HEK293 (cell line): ENCODE measurements at regions not wholly inside any gene's neighbourhood (a gene's known extent, or its start where the extent isn't known, plus 50 kb on each side); places are given as distances from the start of the nearest gene placed in this dataset.

Experiments
- CTCF ChIA-PET: fragments of 350-600 bp; formaldehyde crosslinking; extraction: SDS; loops from one replicate; lab custom pipeline; 2021; ENCODE audit warnings: antibody characterized with exemption; lab: Yijun Ruan, JAX
- POLR2A ChIA-PET: fragments of 300-600 bp; formaldehyde crosslinking; extraction: SDS; loops from one replicate; lab custom pipeline; 2020; ENCODE audit warnings: antibody characterized with exemption, inconsistent platforms; lab: Yijun Ruan, JAX
- H3K27ac ChIP-seq: fragments of 200-500 bp; sonication (Bioruptor generic); 2 replicates; pipeline ENCODE4 v1.5.1; 2014; ENCODE audit warnings: low read depth, low read length, control low read depth, inconsistent platforms; ENCODE audit errors: extremely low read depth
- H3K36me3 ChIP-seq, 2 experiments: fragments of 200-500 bp in 1 of 2; sonication (Bioruptor generic) in 1 of 2; 1 replicate in 1 of 2; 2 replicates in 1 of 2; pipeline ENCODE4 v1.5.1; 2014 to 2017; ENCODE audit warnings: inconsistent platforms in 2 of 2, low read length in 2 of 2; ENCODE audit not compliant: control insufficient read depth in 2 of 2, insufficient read depth in 1 of 2
- H3K4me1 ChIP-seq: fragments of 200-500 bp; sonication (Bioruptor generic); 2 replicates; pipeline ENCODE4 v1.5.1; 2014; ENCODE audit warnings: mild to moderate bottlenecking, low read length, inconsistent platforms; ENCODE audit not compliant: control insufficient read depth, insufficient read depth
- H3K4me3 ChIP-seq: 2 replicates; pipeline ENCODE4 v1.5.1; 2011; ENCODE audit warnings: low read depth, mild to moderate bottlenecking, control low read depth, low read length, moderate library complexity
- H3K9me3 ChIP-seq: fragments of 200-500 bp; sonication (Bioruptor generic); 2 replicates; pipeline ENCODE4 v1.5.1; 2014; ENCODE audit warnings: low read depth, low read length, inconsistent platforms; ENCODE audit not compliant: control insufficient read depth, insufficient read depth
- REPIN1 ChIP-seq: fragments of 450-650 bp; formaldehyde crosslinking; IDR thresholded peaks from 2 replicates; pipeline ENCODE4 v1.5.1; 2017; ENCODE audit warnings: missing biosample characterization, missing genetic modification characterization, low read depth
- YY2 ChIP-seq: fragments of 450-650 bp; formaldehyde crosslinking; IDR thresholded peaks from 2 replicates; pipeline ENCODE4 v1.5.1; 2016; ENCODE audit warnings: missing biosample characterization, missing genetic modification characterization
- ZNF184 ChIP-seq: fragments of 450-650 bp; IDR thresholded peaks from 2 replicates; pipeline ENCODE4 v1.5.1; 2018; ENCODE audit warnings: missing biosample characterization, mild to moderate bottlenecking, missing genetic modification characterization
- ZNF394 ChIP-seq: fragments of 450-650 bp; formaldehyde crosslinking; IDR thresholded peaks from 2 replicates; pipeline ENCODE4 v1.5.1; 2016; ENCODE audit warnings: missing biosample characterization, missing genetic modification characterization, mild to moderate bottlenecking, moderate library complexity, borderline replicate concordance
- ZNF404 ChIP-seq: fragments of 450-650 bp; formaldehyde crosslinking; IDR thresholded peaks from 2 replicates; pipeline ENCODE4 v1.5.1; 2017; ENCODE audit warnings: missing biosample characterization, missing genetic modification characterization
- ZNF514 ChIP-seq: fragments of 450-650 bp; formaldehyde crosslinking; IDR thresholded peaks from 2 replicates; pipeline ENCODE4 v1.5.1; 2016; ENCODE audit warnings: missing biosample characterization, missing genetic modification characterization
- ZNF596 ChIP-seq: fragments of 450-650 bp; IDR thresholded peaks from 2 replicates; pipeline ENCODE4 v1.5.0; 2018; ENCODE audit warnings: missing biosample characterization, mild to moderate bottlenecking, missing genetic modification characterization, moderate library complexity
- ZNF776 ChIP-seq: fragments of 450-650 bp; formaldehyde crosslinking; IDR thresholded peaks from 2 replicates; pipeline ENCODE4 v1.5.0; 2017; ENCODE audit warnings: missing biosample characterization, missing genetic modification characterization, borderline replicate concordance
- TF ChIP-seq, protein P1 (sequence below): fragments of 450-650 bp; formaldehyde crosslinking; IDR thresholded peaks from 2 replicates; pipeline ENCODE4 v1.5.1; 2016; ENCODE audit warnings: missing biosample characterization, missing genetic modification characterization
- TF ChIP-seq, protein P2 (sequence below): fragments of 450-650 bp; formaldehyde crosslinking; IDR thresholded peaks from 2 replicates; pipeline ENCODE4 v1.5.1; 2016; ENCODE audit warnings: missing biosample characterization, missing genetic modification characterization
- TF ChIP-seq, protein P3 (sequence below): fragments of 450-650 bp; formaldehyde crosslinking; IDR thresholded peaks from 2 replicates; pipeline ENCODE4 v1.5.1; 2017; ENCODE audit warnings: missing biosample characterization, missing genetic modification characterization
- TF ChIP-seq, protein P4 (sequence below): fragments of 450-650 bp; formaldehyde crosslinking; IDR thresholded peaks from 2 replicates; pipeline ENCODE4 v1.5.1; 2016; ENCODE audit warnings: missing biosample characterization, missing genetic modification characterization

DNA sequence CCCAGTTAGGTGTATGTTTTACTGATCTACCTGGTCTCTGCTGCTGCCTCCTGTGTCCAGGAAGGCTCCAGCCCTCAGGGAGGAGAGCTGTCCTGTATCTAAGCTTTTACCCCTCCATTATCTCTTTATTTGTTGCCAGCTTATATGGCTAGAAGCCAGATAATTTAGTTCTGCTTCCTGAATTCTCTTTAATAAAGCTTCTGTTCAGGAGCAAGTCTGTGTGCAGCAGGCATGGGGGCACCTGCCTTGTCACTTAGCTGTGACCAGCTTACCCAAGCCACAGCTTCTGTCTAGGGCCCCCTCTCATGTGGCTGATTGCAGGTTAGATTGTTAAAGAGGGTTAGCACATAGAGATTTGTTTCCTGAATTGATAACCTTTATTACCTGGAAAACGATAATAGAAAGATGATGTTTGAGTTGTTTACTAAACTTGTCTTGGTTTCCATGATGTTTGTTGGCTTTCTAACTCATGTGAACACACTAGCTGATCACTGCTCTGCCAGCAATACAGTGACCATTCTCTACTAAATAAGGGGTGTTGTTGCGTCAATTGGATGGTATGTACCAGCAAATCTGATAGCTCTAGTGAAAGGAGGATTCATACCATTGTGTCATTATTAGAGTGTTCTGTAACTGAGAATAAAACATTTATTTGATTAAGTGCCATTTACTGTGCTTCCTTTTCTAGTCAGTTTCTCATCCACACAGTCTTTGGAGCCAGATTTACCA, 189.8 kb upstream of the ANK2 start:
- no peaks in the 10 kb centered on the region for H3K9me3 ChIP-seq
- POLR2A ChIA-PET, result interaction anchor here (0.5 kb wide), 1 partner anchor 73 kb away, joined by 8 read pairs; no protein-coding TSS in a partner anchor
- TF ChIP-seq, protein P1, sequence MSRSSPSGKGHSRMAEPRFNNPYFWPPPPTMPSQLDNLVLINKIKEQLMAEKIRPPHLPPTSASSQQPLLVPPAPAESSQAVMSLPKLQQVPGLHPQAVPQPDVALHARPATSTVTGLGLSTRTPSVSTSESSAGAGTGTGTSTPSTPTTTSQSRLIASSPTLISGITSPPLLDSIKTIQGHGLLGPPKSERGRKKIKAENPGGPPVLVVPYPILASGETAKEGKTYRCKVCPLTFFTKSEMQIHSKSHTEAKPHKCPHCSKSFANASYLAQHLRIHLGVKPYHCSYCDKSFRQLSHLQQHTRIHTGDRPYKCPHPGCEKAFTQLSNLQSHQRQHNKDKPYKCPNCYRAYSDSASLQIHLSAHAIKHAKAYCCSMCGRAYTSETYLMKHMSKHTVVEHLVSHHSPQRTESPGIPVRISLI (tag by site-specific recombination), result no peak
- TF ChIP-seq REPIN1 (tag by site-specific recombination), result no peak
- H3K36me3 ChIP-seq, result no peaks in the 10 kb centered on the region
- H3K4me3 ChIP-seq, result no peak overlapping the region
- no peak overlapping the region for H3K27ac ChIP-seq
- peaks cover 2% of the 10 kb centered on the region; the same call in 1 of the 2 replicates for H3K4me1 ChIP-seq
- CTCF ChIA-PET, result no interaction called here

DNA sequence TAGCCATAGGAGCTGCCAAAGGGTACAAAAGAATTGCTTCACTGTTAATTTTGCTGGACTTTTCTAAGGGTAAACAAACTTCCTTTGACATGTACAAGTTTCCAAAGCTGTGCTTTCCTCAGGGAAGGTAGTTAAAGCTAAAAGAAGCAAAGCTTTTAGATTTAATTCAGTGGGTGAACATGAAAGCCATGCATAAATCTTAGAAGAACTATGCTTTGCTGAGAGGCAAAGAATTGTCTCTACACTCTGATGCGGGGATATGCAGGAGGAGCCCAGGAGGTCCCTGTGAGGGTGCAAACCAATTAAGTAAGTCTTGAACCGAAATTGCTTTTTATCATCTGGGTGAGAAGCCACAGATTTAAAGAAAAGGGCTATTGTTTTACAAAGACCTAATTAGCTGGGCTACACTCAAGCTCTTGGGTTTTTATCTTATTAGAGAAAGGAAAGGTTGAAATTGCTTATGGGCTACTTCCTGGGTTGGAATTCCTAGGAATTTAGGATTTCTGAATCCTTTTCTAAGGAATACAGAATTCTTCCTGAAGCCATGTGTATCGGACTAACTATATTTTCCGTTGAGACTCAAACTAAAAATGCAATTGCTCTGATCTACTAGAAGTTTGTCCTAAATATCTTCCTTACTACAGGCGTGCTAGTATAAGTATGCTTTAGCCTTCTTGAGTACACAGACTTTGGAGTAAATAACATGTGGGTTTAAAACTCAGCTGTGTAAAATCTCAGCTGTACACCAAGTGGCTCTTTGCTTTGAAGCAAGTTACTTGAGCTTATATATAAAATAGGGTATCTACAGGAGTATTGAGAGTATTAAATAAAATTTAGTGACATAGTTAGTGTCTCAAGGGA, 188.4 kb upstream of the ANK2 start:
- Histone ChIP-seq H3K4me3 (no peak overlapping the region), H3K27ac (no peak overlapping the region), H3K4me1 (peaks cover 2% of the 10 kb centered on the region; the same call in 1 of the 2 replicates), H3K36me3 (no peaks in the 10 kb centered on the region), H3K9me3 (no peaks in the 10 kb centered on the region)
- CTCF ChIA-PET, result no interaction called here
- POLR2A ChIA-PET, result no interaction called here
- TF ChIP-seq ZNF514, result no peak
- TF ChIP-seq, protein P2, sequence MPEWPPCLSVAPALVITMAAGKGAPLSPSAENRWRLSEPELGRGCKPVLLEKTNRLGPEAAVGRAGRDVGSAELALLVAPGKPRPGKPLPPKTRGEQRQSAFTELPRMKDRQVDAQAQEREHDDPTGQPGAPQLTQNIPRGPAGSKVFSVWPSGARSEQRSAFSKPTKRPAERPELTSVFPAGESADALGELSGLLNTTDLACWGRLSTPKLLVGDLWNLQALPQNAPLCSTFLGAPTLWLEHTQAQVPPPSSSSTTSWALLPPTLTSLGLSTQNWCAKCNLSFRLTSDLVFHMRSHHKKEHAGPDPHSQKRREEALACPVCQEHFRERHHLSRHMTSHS (tag by site-specific recombination), result no peak
- no peak for TF ChIP-seq YY2 (tag by site-specific recombination)
- TF ChIP-seq ZNF394 (tag by site-specific recombination), result no peak
- TF ChIP-seq, protein P3, sequence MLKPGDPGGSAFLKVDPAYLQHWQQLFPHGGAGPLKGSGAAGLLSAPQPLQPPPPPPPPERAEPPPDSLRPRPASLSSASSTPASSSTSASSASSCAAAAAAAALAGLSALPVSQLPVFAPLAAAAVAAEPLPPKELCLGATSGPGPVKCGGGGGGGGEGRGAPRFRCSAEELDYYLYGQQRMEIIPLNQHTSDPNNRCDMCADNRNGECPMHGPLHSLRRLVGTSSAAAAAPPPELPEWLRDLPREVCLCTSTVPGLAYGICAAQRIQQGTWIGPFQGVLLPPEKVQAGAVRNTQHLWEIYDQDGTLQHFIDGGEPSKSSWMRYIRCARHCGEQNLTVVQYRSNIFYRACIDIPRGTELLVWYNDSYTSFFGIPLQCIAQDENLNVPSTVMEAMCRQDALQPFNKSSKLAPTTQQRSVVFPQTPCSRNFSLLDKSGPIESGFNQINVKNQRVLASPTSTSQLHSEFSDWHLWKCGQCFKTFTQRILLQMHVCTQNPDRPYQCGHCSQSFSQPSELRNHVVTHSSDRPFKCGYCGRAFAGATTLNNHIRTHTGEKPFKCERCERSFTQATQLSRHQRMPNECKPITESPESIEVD (tag by site-specific recombination), result 0 out of 2 replicates have a peak, but pooled peaks have one; percentile 7
- no peak for TF ChIP-seq ZNF776 (tag by site-specific recombination)
- no peak for TF ChIP-seq ZNF404 (tag by site-specific recombination)
- TF ChIP-seq, protein P4, sequence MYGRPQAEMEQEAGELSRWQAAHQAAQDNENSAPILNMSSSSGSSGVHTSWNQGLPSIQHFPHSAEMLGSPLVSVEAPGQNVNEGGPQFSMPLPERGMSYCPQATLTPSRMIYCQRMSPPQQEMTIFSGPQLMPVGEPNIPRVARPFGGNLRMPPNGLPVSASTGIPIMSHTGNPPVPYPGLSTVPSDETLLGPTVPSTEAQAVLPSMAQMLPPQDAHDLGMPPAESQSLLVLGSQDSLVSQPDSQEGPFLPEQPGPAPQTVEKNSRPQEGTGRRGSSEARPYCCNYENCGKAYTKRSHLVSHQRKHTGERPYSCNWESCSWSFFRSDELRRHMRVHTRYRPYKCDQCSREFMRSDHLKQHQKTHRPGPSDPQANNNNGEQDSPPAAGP (tag by site-specific recombination), result no peak

DNA sequence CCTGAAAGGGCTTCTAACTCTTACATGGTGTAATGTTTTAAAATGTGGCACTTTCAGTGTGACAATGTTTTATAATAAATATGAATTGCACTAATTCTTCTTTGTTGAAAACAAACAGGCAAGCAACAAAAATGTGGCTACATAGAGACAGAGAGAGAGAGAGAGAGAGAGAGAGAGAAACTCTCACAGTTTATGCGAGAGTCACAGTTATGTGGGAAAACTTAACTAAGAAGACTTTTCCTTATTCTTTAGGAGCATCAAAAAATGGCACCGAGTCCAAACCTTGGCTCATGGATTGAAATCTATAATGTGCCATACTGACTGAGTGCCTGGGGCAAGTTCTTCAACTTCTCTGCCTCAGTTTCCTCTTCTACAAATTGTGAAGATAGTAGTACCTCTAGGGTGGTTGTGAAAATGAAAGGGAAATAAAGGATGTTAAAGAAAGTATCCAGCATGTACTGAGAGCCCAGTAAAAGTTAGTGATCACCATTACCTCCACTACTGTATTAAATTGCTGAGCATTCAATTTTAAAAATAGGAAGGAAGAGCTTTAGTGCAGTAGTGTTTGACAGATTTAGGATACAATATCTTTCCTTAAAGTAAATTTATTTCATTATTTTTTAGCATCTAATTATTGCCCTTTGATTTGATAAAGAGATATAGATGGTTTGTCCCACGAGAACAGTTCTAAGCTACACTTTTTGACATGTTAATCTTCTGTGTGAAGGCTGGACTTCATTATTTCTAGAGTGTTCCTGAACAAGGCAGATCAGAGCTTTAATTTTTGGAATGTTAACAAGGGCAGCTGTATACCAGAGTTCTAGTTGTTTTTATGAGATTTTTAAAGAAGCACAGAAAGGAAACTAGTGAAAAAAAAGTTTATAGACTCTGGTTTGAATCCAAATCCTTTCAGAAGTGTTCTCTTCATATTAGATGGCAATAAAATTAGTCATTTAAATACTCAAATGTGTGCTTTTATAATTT, 187.5 kb upstream of the ANK2 start:
- no peaks in the 10 kb centered on the region for H3K9me3 ChIP-seq
- no peak overlapping the region for H3K27ac ChIP-seq
- no peak overlapping the region for H3K4me3 ChIP-seq
- ChIA-PET POLR2A (no interaction called here), CTCF (interaction anchor here (0.8 kb wide), 1 partner anchor 134 kb away, joined by 3 read pairs; no protein-coding TSS in a partner anchor)
- peaks cover 2% of the 10 kb centered on the region; the same call in 1 of the 2 replicates for H3K4me1 ChIP-seq
- no peaks in the 10 kb centered on the region for H3K36me3 ChIP-seq
- TF ChIP-seq ZNF184 (tag by site-specific recombination) (no peak), ZNF596 (tag by site-specific recombination) (peak; percentile 59; the same call in 1 of the 2 replicates)
